Fibroblast of lung (primary cell): ENCODE measurements at regions not wholly inside any gene's neighbourhood (a gene's known extent, or its start where the extent isn't known, plus 50 kb on each side); places are given as distances from the start of the nearest gene placed in this dataset.
"Not testable (repeated sequence)": the region's sequence is repeated elsewhere in the genome, so short reads cannot be mapped to it uniquely, and the experiment has no call there.

Experiments used
- EZH2 ChIP-seq: IDR thresholded peaks from 2 replicates; pipeline ENCODE4 v1.5.1; 2012; ENCODE audit warnings: low read length, control low read depth, mild to moderate bottlenecking; ENCODE audit errors: missing control alignments
- TF ChIP-seq, protein P1 (sequence below), 2 donors: IDR thresholded peaks in 1 of 2; conservative IDR thresholded peaks in 1 of 2; 1 replicate in 1 of 2; 2 replicates in 1 of 2; pipeline ENCODE4 v1.5.1; 2011 to 2012; ENCODE audit warnings: low read length in 2 of 2, control low read depth in 1 of 2, inconsistent platforms in 1 of 2, low read depth in 1 of 2, mild to moderate bottlenecking in 1 of 2

- not testable (repeated sequence) for TF ChIP-seq EZH2
- TF ChIP-seq, protein P1, sequence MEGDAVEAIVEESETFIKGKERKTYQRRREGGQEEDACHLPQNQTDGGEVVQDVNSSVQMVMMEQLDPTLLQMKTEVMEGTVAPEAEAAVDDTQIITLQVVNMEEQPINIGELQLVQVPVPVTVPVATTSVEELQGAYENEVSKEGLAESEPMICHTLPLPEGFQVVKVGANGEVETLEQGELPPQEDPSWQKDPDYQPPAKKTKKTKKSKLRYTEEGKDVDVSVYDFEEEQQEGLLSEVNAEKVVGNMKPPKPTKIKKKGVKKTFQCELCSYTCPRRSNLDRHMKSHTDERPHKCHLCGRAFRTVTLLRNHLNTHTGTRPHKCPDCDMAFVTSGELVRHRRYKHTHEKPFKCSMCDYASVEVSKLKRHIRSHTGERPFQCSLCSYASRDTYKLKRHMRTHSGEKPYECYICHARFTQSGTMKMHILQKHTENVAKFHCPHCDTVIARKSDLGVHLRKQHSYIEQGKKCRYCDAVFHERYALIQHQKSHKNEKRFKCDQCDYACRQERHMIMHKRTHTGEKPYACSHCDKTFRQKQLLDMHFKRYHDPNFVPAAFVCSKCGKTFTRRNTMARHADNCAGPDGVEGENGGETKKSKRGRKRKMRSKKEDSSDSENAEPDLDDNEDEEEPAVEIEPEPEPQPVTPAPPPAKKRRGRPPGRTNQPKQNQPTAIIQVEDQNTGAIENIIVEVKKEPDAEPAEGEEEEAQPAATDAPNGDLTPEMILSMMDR (conservative IDR thresholded peaks at IDR 0.05 in 1 of 2, IDR thresholded peaks at IDR 0.05 in 1 of 2; ENCODE audit: low read depth in 1 of 2, low read length in 2 of 2) = not testable (repeated sequence)
Observed at GRCh38 chr1:81244612-81245011, 556.1 kb upstream of the ADGRL2 start.
